ENCODE measurements at regions not wholly inside any gene's neighbourhood (a gene's known extent, or its start where the extent isn't known, plus 50 kb on each side); places are given as distances from the start of the nearest gene placed in this dataset.

DNA sequence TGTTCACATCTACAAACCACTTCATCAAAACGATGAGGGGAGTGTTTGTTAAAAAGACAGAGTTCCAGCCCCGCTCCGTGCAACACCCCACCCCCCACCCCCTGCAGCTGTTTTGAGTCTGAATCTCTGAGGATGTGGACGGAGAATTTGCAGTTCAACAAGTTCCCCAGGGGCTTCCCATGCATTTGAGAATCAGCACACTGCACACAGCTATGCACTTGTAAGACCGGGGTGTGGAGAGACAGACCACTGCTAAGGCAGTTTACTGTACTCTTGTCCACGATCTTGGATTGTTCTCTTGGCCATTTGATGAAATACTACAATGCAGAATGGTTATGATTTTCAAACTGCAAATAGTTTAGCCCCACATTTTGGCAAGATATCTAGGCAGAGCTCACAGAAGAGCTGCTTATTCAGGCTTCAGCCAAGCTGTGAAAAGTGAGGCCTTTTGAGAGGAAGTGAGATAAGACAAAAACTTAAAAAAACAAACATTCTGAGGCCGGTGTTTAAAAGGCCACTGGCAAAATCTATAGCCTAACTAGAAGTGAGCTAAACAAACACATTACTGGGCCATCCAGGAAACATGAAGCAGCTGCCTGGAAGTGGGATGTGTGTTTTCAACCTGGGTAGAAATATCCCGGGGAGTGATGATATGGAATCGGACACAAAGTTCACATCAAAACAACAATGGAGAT lies 308.2 kb upstream of the ADAMTS9 start:
- Histone ChIP-seq H3K27me3 (no peaks in the 10 kb centered on the region), H3K36me3 (no peaks in the 10 kb centered on the region), H3K4me1 (peaks cover 0 to 6% of the 10 kb centered on the region in 2 donors), H3K9me3 (peaks cover 0 to 2% of the 10 kb centered on the region in 2 donors), H3K4me3 (no peak overlapping the region), H3K27ac (no peak overlapping the region)
- TF ChIP-seq, protein P1, sequence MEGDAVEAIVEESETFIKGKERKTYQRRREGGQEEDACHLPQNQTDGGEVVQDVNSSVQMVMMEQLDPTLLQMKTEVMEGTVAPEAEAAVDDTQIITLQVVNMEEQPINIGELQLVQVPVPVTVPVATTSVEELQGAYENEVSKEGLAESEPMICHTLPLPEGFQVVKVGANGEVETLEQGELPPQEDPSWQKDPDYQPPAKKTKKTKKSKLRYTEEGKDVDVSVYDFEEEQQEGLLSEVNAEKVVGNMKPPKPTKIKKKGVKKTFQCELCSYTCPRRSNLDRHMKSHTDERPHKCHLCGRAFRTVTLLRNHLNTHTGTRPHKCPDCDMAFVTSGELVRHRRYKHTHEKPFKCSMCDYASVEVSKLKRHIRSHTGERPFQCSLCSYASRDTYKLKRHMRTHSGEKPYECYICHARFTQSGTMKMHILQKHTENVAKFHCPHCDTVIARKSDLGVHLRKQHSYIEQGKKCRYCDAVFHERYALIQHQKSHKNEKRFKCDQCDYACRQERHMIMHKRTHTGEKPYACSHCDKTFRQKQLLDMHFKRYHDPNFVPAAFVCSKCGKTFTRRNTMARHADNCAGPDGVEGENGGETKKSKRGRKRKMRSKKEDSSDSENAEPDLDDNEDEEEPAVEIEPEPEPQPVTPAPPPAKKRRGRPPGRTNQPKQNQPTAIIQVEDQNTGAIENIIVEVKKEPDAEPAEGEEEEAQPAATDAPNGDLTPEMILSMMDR (IDR thresholded peaks at IDR 0.05) = no peak
- no peak for DNase-seq
- intact Hi-C loops (cut with DNase I) = no loop called here
- no peak for ATAC-seq

DNA sequence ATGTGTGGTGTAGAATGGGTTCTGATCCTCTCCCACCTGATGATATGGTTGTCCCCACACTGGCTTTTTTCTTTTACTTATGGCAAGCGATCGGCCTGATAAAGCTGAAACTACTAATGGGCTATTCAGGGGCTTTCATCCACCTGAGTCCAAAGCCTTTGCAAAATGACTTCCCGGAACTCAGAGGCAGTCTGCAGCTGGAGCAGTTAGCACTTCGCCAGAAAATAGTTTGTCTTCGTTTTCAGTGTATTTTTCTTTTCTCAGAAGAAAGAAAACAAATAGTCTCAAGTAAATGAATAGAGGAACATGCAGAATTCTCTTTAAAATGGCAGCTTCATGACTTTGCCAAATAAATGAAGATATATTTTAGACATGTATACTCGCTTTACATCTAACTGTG lies 306.0 kb upstream of the ADAMTS9 start:
- TF ChIP-seq, protein P1 (IDR thresholded peaks at IDR 0.05) = no peak
- no peak overlapping the region for H3K4me3 ChIP-seq
- peaks cover 0 to 6% of the 10 kb centered on the region in 2 donors for H3K4me1 ChIP-seq
- DNase-seq (no peak), ATAC-seq (no peak)
- H3K36me3 ChIP-seq = no peaks in the 10 kb centered on the region
- H3K27ac ChIP-seq = no peak overlapping the region
- H3K9me3 ChIP-seq = no peaks in the 10 kb centered on the region
- H3K27me3 ChIP-seq = no peaks in the 10 kb centered on the region
- intact Hi-C loops (cut with DNase I) = no loop called here

DNA sequence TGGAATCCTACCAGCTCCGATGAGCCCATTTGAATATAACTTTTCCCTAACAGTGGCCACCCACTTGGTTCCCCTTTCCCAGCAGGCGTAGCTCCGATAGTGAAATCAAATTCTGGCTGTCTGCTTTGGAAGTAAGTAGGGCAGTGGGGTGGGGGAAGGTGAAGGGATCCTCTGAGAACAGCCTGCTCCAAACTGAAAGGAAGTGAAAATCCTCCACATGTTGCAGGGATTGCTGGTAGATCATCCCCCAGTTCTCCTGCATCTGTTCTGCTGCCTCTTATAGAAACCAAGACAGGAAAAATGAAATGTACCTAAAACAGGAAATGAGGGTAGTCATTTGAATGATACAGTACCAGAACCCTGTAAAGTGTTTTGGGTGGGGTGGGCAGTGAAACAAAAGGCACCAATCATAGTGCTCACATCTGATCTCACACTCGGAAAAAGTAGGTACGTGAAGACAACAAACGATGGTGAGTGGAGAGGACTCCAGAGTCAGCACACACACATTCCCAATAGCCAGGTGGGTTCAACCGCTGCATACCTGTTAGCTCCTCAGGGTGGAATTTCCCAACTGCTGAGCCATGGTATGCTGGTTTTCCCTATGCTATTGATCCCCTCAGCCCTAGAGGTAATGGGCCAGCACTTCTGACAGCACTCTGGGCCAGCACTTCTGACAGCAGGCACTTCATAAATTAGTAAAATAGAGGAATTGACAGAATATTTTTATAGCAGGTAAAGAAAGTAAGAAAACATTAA lies 304.9 kb upstream of the ADAMTS9 start:
- no peaks in the 10 kb centered on the region for H3K36me3 ChIP-seq
- no peaks in the 10 kb centered on the region for H3K27me3 ChIP-seq
- TF ChIP-seq, protein P1 (IDR thresholded peaks at IDR 0.05) = no peak
- no peaks in the 10 kb centered on the region for H3K9me3 ChIP-seq
- H3K4me3 ChIP-seq = no peak overlapping the region
- H3K4me1 ChIP-seq = peaks cover 0 to 6% of the 10 kb centered on the region in 2 donors
- no peak for ATAC-seq
- DNase-seq = no peak
- intact Hi-C loops (cut with DNase I) = no loop called here
- H3K27ac ChIP-seq = no peak overlapping the region

DNA sequence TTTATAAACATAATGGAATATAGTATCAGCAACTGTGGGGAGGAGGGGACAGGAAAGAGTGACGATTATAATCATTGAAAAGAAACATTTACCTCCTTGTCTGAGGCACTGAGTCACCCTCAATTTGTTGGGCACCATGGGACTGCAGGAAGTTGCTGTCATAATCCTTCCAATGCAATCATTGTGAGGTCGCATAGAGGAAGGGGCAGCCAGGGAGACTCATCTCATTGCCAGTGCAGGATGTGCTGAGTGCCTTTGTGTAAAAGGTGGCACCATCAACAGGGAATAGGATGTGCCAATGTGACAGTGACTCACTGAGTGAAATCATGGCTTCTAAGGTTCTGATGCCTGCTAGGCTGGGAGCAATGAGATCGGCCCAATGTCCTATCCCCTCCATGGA lies 300.4 kb upstream of the ADAMTS9 start:
- no peak for ATAC-seq
- intact Hi-C loops (cut with DNase I) = no loop called here

DNA sequence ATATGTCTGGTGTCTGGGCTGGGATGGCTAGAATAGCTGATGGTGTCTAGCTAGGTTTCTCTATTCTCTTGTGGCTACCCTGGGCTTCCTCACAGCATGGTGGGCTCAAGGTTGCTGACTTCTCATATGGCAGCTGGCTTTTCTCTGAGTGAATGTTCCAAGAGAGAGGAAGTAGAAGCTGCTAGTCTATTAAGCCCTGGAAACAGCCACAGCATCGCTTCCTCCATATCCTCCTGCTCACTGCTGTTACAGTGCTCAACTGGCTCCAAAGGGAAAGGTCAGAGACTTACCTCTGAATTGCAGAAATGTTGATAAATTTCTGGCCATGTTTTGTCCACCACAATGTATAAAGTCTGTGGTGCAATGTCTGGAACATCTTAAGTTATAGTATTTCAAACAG lies 299.9 kb upstream of the ADAMTS9 start:
- Histone ChIP-seq H3K36me3 (no peaks in the 10 kb centered on the region), H3K9me3 (peaks cover 0 to 3% of the 10 kb centered on the region in 2 donors), H3K4me3 (no peak overlapping the region), H3K4me1 (no peaks in the 10 kb centered on the region), H3K27ac (peak overlapping the region in 1 of 2 donors; percentile 14), H3K27me3 (no peaks in the 10 kb centered on the region)
- ATAC-seq (no peak), DNase-seq (no peak)
- TF ChIP-seq, protein P1 (IDR thresholded peaks at IDR 0.05) = no peak
- intact Hi-C loops (cut with DNase I) = no loop called here

More for the DNA sequence above, 300.4 kb upstream of the ADAMTS9 start:
- Histone ChIP-seq H3K27me3 (no peaks in the 10 kb centered on the region), H3K36me3 (no peaks in the 10 kb centered on the region), H3K4me1 (no peaks in the 10 kb centered on the region), H3K4me3 (no peak overlapping the region), H3K9me3 (peaks cover 0 to 3% of the 10 kb centered on the region in 2 donors), H3K27ac (peak overlapping the region in 1 of 2 donors; percentile 14)
- DNase-seq = no peak
- TF ChIP-seq, protein P1 (IDR thresholded peaks at IDR 0.05) = no peak
